ENCODE measurements at regions not wholly inside any gene's neighbourhood (a gene's known extent, or its start where the extent isn't known, plus 50 kb on each side); places are given as distances from the start of the nearest gene placed in this dataset.

DNA sequence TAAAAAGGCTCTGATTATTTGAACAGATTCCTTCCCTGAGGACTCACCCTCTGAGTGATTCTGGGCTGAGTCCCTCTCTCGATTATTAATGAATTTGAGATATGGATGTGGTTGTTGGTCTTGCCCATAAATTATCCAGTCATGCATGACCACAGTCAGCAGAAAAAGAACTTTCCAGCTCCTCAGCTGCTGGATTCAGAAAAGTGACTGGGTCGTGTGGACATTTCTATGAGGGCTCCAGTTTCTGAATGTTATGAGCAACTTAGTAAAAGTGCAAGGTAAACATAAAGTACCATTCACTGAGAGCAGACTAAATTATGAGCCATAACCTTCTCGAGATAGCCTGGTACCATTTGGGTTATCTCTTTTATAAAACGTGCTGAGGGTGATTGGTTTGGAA is 100.1 kb upstream of the CLDN10 start:
- DNase-seq (ENCODE audit: low read depth): no peak

DNA sequence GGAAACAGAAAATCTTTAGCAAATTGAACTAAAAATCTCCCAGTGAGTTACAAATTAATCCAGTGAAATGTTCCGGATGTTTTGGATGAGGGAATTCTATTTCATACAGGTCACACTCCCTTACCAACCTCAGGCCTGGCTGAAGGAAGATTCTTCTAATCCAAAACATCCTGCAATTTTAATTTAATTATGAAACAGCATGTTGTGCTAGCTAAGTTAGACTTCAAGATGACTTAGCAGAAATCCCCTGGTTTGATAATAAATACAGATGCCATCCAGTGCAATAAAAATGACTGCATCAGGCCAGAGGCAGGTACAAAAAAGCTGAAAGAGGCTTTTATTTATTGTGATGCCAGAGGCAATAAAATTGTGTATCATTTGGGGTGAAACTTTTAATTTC is 96.7 kb upstream of the CLDN10 start:
- DNase-seq (ENCODE audit: low read depth): no peak

DNA sequence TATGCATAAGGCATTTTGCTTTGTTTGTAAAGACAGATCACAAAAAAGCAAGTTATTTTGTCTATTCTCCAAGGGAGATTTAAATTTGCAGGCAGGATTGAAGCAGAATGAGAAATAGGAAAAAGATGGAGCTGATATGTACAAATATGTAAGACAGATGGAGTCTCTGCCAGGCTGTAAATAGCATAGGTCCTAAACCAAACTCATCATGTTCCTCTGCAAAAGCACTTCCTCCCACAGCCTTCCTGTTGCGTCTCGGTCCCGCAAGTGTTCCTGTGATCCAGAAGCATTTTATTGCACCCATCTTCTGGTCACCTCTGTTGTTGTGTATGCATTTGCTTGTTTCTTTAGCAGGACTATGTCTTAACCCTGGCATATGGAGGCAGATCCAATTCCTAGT is 95.7 kb upstream of the CLDN10 start:
- DNase-seq (ENCODE audit: low read depth): no peak

DNA sequence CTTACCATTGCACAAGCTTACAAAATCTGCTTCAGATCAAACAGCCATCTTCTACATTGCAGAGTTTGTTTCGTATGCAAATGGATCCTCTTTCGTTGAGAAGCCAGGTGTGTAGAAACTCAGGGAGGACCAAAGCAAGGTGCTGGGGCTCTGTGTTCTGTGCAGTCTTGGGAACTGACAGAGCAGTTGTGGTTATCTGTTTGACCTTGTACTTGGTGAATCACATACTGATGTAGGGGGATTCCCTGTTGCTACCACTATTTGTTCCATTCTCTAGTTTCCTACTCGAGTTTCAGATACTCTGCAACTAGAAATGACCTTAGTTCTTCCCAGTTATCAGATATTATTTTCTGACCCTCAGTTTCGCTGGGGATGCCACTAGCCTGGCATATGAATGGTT is 95.2 kb upstream of the CLDN10 start:
- DNase-seq (ENCODE audit: low read depth): no peak

DNA sequence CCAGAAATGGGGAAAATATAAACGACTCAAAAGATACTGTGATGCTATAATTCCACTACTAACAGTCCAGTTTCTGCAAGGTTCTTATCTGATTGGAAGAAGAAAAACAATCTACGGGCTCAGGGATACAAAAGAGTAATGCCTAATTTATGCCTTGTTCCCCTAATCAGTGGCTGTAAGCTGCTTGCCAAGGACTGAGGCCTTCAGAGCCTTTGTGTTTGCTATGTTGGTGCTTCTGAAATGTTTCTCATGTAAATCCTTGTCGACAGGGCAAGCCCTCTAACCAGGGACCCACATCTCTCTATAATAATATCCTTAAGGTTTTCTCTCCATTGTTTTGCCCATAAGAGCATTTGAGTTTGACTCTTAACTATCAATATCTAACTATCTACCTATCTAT is 89.7 kb upstream of the CLDN10 start:
- no peak for DNase-seq (ENCODE audit: low read depth)

DNA sequence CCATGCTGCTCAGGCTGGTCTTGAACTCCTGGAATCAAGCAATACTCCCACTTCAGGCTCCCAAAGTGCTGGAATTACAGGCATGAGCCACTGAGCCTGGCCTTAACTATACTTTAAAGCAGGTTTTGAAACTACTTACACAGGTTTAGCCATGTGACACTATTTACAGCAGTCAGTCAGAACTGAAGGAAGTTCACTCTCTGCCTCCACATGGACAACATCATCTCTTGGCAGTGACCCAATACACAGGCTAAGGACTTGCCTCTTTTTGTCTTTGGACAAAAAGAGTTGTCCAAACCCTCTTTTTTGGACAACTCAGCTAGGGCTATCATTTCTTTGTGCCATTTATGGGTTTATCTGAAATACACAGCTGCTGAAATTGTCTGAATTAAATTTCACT is 89.0 kb upstream of the CLDN10 start:
- DNase-seq (ENCODE audit: low read depth): no peak

DNA sequence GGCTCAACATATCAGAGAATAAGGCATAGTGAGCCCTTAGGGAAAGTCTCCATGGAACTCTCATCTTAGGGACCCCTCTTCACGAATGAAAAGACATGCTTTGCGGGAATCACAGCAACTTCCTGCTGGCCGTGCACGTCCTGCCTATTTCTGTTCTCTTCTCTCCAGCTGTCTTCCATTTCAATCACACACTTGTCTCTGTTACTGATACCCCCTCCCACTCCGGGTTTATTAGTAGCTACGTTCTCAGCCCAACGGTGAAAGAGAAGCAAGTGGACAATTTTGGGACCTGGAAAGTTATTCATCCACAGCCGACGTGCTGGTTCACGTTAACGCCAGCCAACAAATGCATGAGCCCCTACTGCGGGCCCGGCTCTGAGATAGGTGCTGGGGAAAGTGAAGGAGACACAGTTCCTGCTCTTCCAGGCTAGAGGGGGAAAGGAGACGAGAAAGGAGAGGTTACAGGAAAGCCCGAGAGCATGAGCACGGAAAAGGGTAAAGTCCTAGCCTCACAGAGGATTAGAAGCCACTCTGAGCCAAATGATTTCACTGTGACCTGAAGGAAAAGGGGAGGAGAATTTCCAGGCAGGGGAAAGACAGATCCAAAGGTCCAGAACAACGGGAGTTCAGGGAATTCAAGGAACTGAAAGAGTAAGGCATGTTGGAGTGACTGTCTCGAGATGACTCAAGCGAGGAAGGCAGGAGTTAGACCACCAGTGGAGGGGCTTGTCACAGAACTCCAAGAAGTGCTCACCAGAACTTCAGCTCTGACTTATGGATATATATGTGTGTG is 81.8 kb upstream of the CLDN10 start:
- no peak for DNase-seq (ENCODE audit: low read depth)

DNA sequence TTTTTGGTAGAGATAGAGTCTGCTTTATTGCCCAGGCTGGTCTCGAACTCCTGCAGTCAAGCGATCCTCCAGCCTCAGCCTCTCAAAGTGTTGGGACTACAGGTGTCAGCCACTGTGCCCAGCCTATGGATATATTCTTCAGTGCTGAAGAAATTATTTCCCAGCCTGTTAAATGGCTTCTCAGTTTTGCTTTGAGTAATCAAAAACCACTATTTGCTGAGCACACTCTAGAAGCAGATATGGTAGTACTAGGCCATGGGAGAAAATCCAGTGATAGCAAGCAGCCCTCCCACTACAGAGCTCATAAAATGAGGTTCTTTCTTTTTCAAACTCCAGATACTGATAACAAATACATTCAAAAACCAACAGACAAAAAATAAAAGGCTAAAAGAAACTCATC is 80.6 kb upstream of the CLDN10 start:
- no peak for DNase-seq (ENCODE audit: low read depth)

DNA sequence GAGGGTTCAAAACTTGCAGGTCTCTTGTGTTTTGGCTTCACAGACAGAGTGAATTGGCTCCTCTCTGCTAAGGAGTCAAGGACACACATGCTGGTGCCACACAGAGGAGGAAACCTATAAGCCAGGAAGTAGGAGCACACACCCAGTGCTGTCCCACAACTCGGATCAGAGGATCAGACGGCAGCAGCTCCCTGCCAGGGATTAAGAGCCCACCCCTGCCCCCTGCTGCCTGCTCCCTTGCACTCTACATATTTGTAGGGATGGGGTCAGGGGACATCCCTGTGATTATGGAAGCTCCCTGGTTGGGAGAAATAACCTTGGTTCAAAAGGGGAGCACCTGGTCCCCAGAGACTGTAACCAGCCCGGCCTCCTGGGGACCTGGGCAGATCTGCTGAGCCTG is 77.5 kb upstream of the CLDN10 start:
- no peak for DNase-seq (ENCODE audit: low read depth)

DNA sequence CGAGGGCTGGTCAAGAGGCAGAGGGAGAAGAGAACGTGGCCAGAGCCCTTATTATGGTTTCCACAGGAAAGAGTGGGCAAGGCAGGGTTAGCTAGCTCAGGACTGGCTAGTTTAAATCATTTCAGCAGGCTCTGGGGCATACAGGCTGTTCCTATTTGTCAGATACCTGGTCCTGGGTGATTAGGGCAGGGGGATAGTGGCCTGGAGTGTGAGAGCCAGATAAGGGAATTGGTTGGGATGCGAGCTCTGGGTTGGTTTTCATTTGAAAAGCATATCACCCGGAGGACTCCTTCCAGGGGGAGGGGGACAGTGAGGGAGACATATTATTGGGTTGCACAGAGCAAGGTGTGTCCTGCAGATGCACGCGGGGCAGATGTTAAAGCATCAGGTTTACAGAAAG is 75.3 kb upstream of the CLDN10 start:
- no peak for DNase-seq (ENCODE audit: low read depth)

DNA sequence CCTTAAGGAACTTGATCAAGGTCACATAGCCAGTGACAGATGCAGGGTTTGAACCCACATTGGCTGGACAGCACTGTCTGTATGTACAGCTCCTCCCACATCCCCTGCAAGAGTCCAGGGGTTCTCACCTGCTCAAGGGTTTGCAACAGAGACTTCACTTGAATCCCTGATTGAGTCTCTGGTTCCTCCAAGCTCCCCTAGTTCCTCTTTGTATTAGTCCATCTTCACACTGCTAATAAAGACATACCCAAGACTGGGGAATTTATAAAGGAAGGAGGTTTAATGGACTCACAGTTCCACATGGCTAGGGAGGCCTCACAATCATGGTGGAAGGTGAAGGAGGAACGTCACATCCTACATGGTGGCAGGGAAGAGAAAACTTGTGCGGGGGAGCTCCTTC is 72.8 kb upstream of the CLDN10 start:
- DNase-seq (ENCODE audit: low read depth): no peak

DNA sequence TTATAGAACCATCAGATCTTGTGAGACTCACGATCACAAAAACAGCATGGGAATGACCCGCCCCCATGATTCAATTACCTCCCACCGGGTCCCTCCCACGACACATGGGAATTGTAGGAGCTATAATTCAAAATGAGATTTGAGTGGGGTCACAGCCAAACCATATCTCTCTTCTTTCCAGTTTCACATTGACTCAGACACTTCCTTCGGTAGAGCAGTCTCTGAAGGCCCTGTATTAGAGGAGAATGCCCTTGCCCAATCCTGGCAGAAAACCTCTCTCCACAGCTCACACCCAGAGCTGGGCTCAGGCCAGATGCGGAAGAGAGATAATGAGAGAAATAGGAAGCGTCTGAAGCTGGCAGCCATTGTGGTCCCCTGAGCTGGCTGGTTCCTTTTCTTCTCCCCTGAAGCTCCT is 72.4 kb upstream of the CLDN10 start:
- no peak for DNase-seq (ENCODE audit: low read depth)

DNA sequence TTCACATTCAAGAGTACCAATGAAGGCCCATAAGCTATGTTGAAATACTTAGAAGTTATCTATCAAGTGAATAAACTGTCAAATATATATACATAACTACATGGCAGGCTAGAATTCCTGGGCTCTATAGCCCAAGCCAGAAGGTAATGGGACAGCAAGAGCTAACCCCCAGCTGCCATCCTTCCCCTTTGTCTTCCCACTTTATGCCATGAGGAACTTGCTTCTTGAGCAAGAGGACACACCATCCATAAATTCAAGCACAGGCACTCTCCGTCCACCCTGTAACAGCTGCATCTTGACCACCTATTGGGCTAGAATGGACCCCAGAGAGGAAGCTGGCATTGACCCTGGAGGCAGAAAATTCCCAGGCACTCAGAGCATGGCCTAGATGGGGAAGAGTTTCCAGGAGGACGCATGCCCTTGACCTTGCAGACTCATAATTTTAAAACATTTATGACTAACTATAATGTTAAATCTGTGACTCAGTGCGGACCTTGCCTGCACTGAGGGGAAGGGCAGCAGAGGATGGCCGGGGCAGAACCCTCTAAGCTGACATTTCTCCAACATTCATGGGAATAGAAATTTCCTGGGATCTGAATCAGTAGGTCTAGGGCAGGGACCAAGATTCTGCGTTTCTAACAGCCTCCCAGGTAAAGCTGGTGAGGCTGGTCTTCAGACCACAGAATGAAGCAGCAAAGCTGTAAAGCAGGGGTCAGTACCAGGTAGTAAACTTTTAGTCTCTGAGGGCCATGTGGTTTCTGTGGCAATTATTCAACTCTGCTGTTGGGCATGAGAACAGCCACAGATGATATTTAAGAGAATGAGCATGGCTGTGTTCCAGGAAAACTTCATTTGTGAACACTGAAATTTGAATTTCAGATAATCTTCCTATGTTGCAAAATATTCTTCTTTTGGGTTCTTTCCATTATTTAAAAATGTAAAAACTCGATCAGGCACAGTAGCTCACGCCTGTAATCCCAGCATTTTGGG is 71.4 kb upstream of the CLDN10 start:
- DNase-seq (ENCODE audit: low read depth): no peak

DNA sequence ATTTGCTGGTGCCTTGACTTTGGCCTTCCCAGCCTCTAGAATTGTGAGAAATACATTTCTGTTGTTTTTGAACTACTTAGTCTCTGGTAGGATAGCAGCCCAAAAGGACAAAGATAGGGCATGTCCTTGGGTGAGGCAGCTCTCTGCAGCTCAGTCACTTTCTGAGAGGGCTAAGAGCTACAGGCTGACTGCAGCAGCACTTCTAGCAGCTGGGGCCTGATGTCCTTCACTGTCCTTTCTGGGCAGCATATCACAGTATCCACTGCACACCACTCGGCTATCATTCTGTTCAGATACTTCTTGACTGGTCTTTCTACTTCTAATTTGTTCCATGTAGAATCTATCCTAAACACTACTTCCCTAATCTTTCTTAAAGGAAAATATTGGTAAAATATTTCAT is 68.5 kb upstream of the CLDN10 start:
- no peak for DNase-seq (ENCODE audit: low read depth)

DNA sequence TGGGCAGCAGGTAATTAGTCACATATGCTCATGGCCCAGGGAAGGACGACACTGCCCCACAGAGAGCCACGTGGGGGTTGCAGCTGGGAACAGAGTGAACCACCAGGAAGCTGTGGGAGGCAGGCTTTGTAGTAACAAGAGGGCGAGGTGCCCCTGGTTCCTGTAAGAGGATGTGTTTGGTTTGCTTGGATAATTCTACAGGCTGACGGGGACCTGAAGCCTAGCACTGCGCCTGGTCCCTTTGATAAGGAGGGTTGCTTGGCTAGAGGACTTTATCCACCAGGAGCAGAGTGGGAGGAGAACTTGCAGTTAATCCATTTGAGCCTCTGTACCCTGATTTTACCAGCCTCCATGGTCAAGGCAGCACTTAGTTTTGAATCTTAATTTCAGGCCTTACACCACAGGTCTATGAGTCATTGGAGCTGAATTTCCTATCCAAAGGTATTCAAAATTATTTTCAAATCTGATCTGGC is 67.4 kb upstream of the CLDN10 start:
- no peak for DNase-seq (ENCODE audit: low read depth)

DNA sequence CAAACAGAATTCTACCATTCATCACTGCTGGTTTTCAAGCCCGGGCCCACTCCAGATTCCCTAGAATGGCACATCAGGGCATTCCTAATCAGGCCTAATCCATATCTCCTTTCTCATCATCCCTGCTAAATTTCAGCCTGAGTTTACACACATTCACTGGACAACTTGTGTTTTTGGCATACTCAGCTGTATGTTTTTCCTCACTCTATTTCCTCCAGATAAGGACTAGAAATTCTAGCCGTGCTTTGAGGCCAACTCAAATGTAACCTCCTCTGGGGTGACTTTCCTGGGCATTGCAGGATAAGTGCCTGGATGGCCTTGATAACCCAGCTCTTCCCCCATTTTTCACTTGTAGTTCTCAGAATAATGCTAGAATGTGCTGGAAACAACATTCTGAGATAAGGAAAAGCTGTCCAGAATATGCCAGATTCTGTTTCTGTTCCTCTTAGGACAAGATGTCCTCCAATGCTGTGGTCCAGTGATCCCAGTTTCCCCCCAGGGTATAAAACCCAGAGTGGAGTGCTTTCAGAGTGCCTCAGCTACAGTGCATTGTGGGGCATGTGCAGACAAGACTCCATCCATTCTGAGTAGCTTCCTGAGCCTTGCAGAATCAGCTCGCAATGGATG is 66.9 kb upstream of the CLDN10 start:
- DNase-seq (ENCODE audit: low read depth): no peak

DNA sequence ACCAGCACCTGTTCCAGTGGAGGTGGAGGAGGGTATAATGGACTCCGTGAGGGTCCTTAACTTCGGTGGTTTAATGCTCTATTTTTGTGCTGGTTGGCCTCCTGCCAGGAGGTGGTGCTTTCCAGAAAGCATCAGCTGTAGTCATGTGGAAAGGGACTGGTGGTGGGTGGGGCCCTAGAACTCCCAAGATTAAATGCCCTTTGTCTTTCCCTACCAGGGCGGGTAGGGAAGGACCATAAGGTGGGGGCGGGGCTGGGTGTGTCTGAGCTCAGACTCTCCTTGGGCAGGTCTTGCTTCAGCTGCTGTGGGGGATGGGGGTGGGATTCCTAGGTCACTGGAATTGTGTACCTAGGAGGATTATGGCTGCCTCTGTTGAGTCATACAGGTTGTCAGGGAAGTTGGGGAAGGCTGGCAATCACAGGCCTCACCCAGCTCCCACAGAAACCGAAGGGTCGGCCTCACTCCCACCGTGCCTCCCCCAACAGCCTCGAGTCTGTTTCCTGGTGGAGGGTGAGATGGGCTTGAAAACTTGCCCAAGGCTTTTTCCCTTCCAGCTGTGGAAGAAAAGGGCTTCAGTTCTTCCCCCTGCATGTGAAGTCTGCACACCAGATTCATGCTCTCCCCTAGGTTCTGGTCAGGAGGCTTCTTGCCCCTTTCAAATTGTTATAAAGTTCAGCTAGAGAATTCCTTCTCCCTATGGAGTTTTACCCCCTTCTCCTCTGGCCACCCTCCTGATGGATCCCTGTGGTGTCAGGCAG is 60.3 kb upstream of the CLDN10 start:
- DNase-seq (ENCODE audit: low read depth): no peak

DNA sequence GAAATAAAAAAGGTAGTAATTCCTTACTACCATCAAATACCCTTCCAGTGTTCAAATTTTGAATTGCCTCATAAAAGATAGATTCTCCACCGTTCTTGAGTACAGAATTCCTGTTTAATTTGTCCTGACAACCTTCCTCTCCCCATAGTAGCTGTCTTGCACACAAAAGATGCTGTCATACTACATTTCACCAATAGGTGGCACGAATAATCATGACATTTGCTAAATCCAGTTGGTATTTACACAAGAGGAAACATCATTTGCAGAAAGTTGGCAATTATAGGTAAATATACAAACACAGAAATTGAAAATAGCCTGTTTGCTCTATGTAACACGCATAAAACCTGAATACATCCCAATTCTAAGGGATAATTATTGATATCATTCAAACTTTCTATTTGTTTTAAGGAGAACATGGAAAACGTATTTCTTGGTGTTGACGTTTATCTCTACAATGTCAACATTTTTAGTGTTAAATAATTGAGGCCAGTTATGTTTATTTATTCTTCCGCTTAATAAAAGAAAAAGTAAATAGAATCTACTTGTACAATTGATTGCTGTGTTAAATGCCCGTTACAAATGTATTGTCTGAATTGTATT is 58.3 kb upstream of the CLDN10 start:
- no peak for DNase-seq (ENCODE audit: low read depth)

DNA sequence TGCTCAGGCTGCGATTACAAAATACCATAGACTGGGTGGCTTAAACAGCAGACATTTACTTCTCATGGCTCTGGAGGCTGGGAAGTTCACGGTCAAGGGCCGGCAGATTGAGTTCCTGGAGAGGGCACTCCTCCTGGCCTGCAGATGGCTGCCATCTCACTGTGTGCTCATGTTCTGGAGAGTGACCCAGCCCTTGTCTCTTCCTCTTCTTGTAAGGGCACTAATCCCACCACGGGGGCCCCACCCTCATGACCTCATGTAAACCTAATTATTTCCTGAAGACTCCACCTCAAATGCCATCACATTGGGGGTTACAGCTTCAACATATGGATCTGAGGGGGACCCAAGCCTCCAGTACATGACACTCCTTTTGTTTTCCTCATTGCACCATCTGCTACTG is 56.0 kb upstream of the CLDN10 start:
- no peak for DNase-seq (ENCODE audit: low read depth)

DNA sequence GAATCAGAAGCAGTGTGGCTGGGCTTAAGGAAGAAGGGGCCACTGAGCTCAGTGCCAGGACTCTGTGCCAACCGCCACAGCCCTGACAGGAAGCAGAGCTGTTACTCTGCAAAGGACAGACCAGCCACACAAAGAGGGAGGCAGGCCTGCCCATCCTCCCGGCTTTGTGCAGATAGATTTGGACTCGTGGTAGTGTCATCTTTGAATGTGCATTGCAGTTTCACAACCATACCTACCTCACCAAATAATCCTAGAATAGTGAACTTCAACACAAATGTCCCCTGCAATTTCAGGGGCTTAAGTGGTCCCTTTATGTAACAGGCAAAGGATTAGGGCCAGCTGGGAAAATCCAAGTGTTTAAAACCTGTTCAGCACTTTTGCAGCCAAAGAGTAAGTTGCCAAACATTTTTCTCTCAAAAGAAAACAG is 55.1 kb upstream of the CLDN10 start:
- no peak for DNase-seq (ENCODE audit: low read depth)

DNA sequence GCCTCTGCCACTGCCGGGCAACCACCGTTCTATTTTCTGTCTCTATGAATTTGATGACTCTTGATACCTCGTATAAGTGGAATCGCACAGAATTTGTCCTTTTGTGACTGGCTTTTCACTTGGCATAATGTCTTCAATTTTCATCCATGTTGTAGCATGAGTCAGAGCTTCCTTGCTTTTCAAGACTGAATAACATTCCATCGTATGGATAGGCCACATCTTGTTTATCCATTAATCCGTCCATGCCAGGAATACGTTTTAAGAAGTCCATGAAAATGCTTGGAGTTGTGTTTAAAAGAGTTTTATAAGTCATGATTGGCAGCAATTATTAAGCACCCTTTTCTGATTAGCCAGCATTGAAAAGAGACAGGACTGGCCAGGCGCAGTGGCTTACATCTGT is 53.6 kb upstream of the CLDN10 start:
- no peak for DNase-seq (ENCODE audit: low read depth)
